ENCODE measurements at regions not wholly inside any gene's neighbourhood (a gene's known extent, or its start where the extent isn't known, plus 50 kb on each side); places are given as distances from the start of the nearest gene placed in this dataset.

DNA sequence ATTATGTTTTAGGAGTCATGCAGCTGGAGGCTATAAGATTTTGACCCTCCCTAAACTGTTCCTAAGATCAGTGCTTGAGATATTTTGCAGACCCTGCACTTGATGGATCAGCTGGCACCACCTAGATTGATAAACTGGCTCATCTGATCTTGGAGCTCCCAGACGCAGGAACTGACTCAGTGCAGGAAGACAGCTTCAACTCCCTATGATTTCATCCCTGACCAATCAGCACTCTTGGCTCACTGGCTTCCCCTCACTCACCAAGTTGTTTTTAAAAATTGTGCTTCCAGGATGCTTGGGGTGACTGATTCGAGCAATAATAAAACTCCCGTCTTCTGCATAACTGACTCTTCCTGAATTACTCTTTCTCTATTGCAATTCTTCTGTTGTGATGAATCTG, 637.5 kb upstream of the FAT3 start:
- TF ChIP-seq, protein P1, sequence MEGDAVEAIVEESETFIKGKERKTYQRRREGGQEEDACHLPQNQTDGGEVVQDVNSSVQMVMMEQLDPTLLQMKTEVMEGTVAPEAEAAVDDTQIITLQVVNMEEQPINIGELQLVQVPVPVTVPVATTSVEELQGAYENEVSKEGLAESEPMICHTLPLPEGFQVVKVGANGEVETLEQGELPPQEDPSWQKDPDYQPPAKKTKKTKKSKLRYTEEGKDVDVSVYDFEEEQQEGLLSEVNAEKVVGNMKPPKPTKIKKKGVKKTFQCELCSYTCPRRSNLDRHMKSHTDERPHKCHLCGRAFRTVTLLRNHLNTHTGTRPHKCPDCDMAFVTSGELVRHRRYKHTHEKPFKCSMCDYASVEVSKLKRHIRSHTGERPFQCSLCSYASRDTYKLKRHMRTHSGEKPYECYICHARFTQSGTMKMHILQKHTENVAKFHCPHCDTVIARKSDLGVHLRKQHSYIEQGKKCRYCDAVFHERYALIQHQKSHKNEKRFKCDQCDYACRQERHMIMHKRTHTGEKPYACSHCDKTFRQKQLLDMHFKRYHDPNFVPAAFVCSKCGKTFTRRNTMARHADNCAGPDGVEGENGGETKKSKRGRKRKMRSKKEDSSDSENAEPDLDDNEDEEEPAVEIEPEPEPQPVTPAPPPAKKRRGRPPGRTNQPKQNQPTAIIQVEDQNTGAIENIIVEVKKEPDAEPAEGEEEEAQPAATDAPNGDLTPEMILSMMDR (IDR thresholded peaks at IDR 0.05): no peak
- TF ChIP-seq EZH2 (IDR thresholded peaks at IDR 0.05; ENCODE audit: borderline replicate concordance, insufficient read depth, low read depth, low read length, poor library complexity, severe bottlenecking): no peak
